Thyroid gland (tissue), 4 donors: ENCODE measurements at regions not wholly inside any gene's neighbourhood (a gene's known extent, or its start where the extent isn't known, plus 50 kb on each side); places are given as distances from the start of the nearest gene placed in this dataset.

Experiments
- POLR2A ChIP-seq, 2 donors: fragments of 450-650 bp; IDR thresholded peaks; one replicate each; pipeline ENCODE4 v1.6.1; 2017; ENCODE audit warnings: antibody characterized with exemption in 2 of 2, mild to moderate bottlenecking in 2 of 2, moderate library complexity in 1 of 2
- TF ChIP-seq, protein P1 (sequence below), 6 experiments: fragments of 200-600 bp in 3 of 6; fragments of 450-650 bp in 3 of 6; sonication (generic) in 3 of 6; IDR thresholded peaks; one replicate each; pipeline ENCODE4 v1.5.1; 2016 to 2019; ENCODE audit warnings: antibody characterized with exemption in 6 of 6, mild to moderate bottlenecking in 2 of 6, inconsistent platforms in 1 of 6, moderate library complexity in 1 of 6

DNA sequence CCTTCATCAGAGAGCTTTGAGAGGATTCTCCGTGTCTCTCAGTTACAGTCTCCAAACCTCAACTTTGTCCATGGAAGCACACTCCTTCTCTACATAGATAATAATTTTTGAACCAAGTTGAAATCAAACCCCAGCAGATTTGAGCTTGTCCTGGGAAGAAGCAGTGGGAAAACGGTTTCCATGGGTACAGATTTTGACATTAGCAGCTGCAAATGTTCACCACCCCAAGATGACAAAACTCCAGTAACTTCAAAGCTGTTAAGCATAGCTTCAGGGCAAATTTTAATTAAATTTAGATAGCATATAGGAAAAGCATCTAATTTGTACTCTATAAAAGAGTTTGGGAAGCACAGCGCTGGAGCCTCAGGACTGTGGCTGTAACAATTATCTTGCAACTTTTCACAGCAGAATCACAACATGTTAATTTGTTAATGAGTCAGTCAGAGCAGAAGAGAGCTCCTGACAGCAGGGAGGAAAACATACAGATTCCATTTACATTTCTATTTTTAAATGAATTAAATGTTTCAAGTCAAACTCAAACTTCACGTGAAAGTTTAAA is 240.7 kb downstream of the BMP7 start:
- TF ChIP-seq, protein P1, sequence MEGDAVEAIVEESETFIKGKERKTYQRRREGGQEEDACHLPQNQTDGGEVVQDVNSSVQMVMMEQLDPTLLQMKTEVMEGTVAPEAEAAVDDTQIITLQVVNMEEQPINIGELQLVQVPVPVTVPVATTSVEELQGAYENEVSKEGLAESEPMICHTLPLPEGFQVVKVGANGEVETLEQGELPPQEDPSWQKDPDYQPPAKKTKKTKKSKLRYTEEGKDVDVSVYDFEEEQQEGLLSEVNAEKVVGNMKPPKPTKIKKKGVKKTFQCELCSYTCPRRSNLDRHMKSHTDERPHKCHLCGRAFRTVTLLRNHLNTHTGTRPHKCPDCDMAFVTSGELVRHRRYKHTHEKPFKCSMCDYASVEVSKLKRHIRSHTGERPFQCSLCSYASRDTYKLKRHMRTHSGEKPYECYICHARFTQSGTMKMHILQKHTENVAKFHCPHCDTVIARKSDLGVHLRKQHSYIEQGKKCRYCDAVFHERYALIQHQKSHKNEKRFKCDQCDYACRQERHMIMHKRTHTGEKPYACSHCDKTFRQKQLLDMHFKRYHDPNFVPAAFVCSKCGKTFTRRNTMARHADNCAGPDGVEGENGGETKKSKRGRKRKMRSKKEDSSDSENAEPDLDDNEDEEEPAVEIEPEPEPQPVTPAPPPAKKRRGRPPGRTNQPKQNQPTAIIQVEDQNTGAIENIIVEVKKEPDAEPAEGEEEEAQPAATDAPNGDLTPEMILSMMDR (IDR thresholded peaks at IDR 0.05) = no peak
- TF ChIP-seq POLR2A (IDR thresholded peaks at IDR 0.05) = no peak
